NCI-H2171 (cell line): ENCODE measurements at regions not wholly inside any gene's neighbourhood (a gene's known extent, or its start where the extent isn't known, plus 50 kb on each side); places are given as distances from the start of the nearest gene placed in this dataset.

ENCODE experiments used
- DNase-seq: peaks from one replicate; lab custom pipeline; 2025; lab: John Stamatoyannopoulos, UW

- no peak for DNase-seq
Measured at GRCh38 chr5:72619251-72619650, 112.0 kb upstream of the ZNF366 start.

- no peak for DNase-seq
Measured at GRCh38 chr5:72618708-72619107, 111.5 kb upstream of the ZNF366 start.

GRCh38 chr5:72615061-72615460, 107.9 kb upstream of the ZNF366 start:
- DNase-seq, result no peak

GRCh38 chr5:72613515-72613914, 106.3 kb upstream of the ZNF366 start:
- DNase-seq, result no peak

- no peak for DNase-seq
Measured at GRCh38 chr5:72612810-72613209, 105.6 kb upstream of the ZNF366 start.

GRCh38 chr5:72611118-72611730, 104.0 kb upstream of the ZNF366 start:
- DNase-seq, result no peak

GRCh38 chr5:72608926-72609325, 101.7 kb upstream of the ZNF366 start:
- no peak for DNase-seq

GRCh38 chr5:72608297-72608696, 101.1 kb upstream of the ZNF366 start:
- no peak for DNase-seq

- DNase-seq, result no peak
Measured at GRCh38 chr5:72607381-72607780, 100.2 kb upstream of the ZNF366 start.

GRCh38 chr5:72606525-72606924, 99.3 kb upstream of the ZNF366 start:
- DNase-seq, result no peak

GRCh38 chr5:72605632-72606031, 98.4 kb upstream of the ZNF366 start:
- DNase-seq, result no peak

- no peak for DNase-seq
Measured at GRCh38 chr5:72604798-72605154, 97.6 kb upstream of the ZNF366 start.

- DNase-seq, result no peak
Measured at GRCh38 chr5:72604111-72604797, 97.0 kb upstream of the ZNF366 start.

- DNase-seq, result no peak
Measured at GRCh38 chr5:72602696-72603685, 95.8 kb upstream of the ZNF366 start.

GRCh38 chr5:72601861-72602260, 94.7 kb upstream of the ZNF366 start:
- DNase-seq, result no peak

- DNase-seq, result no peak
Measured at GRCh38 chr5:72600391-72600981, 93.3 kb upstream of the ZNF366 start.

GRCh38 chr5:72599519-72600370, 92.5 kb upstream of the ZNF366 start:
- no peak for DNase-seq

GRCh38 chr5:72599065-72599433, 91.8 kb upstream of the ZNF366 start:
- no peak for DNase-seq

GRCh38 chr5:72598401-72599064, 91.3 kb upstream of the ZNF366 start:
- no peak for DNase-seq

GRCh38 chr5:72597456-72597948, 90.3 kb upstream of the ZNF366 start:
- no peak for DNase-seq

GRCh38 chr5:72596956-72597355, 89.7 kb upstream of the ZNF366 start:
- no peak for DNase-seq
